NCI-H2029 (cell line): ENCODE measurements at regions not wholly inside any gene's neighbourhood (a gene's known extent, or its start where the extent isn't known, plus 50 kb on each side); places are given as distances from the start of the nearest gene placed in this dataset.

Source experiments
- DNase-seq: peaks from one replicate; lab custom pipeline; 2025; lab: John Stamatoyannopoulos, UW

DNA sequence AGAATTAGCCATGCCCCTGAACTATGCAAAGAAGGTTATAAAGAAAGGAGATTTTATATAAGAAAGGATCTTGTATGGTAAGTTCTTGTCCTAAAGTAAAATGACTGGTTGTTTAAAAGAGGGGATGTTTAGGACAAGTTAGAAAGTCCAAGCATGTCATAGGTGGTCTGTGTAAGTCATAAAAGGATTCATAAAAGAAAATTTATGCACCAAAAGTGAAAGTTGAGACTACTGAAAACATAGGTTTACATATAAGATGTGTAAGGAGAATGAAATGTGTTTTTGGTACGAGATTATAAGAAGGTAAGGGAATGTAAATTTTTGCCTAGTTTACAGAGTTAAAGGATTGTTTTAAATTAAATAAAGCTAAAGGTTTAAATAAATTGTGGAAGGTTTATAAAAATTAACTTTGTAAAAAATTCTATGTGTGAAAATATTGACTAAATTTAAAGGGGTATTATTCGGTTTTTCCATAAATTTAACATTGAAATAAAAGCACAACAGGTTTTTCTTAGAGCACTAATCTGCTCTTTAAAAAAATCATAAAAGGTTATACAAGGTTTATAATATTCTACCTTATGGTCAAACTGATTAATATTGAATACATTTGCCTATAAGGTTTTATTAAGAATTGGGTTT, 93.6 kb upstream of the UST start:
- DNase-seq = no peak

- DNase-seq = no peak
These were observed 89.8 kb upstream of the UST start for GRCh38 chr6:148657048-148657447.

GRCh38 chr6:148658681-148659430, 88.0 kb upstream of the UST start:
- no peak for DNase-seq

DNA sequence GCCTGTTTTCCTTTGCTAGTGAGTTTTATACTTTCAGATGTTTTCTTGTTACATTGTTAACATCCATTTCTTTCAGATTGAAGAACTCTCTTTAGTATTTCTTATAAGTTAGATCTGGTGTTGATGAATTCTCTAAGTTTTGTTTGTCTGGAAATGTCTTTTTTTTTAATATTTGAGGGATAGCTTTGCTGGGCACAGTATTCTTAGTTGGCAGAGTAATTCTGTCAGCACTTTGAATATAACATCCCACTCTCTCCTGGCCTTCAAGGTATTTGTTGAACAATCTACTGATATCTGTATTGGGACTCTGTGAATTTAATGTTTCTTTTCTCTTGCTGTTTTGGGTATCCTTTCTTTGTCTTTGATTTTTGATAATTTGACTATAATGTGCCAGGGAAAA, 79.4 kb upstream of the UST start:
- no peak for DNase-seq

DNA sequence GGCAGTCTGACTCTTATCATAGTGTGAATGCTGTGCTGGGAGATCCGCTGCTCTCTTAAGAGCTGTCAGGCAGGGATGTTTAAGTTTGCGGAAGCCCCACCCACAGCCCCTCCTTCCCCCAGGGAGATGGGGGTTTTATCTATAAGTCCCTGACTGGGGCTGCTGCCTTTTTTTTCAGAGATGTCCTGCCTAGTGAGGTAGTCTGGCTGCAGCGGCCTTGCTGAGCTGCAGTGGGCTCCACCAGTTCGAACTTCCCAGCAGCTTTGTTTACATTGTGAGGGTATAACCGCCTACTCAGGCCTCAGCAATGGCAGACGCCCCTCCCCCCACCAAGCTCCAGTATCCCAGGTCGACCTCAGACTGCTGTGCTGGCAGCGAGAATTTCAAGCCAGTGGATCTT, 75.7 kb upstream of the UST start:
- DNase-seq = no peak

DNA sequence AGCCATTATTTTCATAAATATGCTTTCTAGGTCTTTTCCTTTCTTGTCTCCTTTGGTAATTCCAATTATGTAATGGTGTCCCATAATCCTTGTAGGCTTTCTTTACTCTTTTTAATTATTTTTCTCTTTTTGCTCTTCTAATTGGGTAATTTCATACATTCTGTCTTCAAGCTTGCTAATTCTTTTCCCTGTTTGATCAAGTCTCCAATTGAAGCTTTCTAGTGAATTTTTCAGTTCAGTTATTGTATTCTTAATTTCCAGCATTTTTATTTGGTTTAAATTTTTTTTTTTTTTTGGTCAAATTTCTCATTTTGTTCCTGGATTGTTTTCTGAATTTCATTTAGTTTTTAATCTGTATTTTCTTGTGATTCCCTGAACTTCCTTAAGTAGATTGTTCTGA, 74.9 kb upstream of the UST start:
- DNase-seq = no peak

DNA sequence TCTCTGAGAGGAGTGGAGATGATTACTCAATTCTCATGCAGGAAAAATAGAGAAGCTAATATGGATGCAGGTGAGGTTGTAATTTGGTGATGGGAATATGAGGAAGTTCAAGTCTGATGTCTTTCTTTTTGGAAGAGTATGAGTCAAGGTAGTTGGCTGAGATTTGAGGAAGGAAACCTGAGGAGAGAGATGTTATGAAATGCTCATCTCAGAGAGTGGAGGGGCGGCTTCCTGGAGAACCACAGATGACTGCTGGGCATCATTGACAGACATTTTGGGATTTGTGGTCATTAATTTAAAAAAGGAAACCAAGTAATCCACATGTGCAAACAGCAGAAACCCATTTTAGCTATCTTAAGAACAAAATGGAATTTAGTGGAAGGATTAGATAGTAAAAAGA, 72.5 kb upstream of the UST start:
- DNase-seq = no peak

GRCh38 chr6:148677594-148678476, 69.0 kb upstream of the UST start:
- DNase-seq = no peak

DNA sequence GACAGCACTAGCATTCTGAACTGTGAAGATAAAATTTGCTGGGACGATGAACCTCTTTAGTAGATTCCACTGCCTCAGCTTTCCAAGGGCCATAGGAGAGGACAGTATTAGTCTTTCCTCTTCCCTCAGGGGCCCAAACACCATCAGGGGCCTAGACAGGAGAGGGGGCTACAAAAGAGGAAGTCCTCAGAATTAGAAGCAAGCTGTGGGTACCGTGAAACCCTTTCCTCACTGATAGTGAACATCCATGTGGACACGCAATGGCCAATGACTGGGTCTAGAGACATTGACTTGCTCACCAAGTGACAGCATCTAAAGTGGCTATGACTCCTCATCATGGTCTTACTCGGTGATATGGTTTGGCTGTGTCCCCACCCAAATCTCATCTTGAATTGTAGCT, 68.1 kb upstream of the UST start:
- no peak for DNase-seq

GRCh38 chr6:148681666-148682065, 65.2 kb upstream of the UST start:
- no peak for DNase-seq

- no peak for DNase-seq
These were observed 64.6 kb upstream of the UST start for GRCh38 chr6:148682252-148682651.

DNA sequence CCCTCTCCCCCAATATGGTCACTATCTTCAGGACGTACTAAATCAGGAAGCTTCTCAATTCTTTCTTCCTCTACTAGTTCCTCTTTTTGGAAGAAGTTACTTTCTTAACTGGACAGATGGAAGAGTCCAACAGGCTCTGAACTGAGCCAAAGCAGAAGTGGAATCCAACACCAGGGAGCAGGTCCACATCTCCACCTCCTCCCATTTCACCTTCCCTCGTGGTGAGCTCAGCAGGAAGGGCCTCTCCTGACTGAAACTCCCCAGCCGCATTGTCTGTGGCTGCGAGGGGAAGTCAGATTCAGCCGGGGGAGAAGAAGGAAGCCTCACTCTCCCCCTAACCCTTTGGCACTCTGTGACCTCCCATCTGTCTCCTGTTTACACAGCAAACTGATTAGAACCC, 63.8 kb upstream of the UST start:
- DNase-seq = no peak

DNA sequence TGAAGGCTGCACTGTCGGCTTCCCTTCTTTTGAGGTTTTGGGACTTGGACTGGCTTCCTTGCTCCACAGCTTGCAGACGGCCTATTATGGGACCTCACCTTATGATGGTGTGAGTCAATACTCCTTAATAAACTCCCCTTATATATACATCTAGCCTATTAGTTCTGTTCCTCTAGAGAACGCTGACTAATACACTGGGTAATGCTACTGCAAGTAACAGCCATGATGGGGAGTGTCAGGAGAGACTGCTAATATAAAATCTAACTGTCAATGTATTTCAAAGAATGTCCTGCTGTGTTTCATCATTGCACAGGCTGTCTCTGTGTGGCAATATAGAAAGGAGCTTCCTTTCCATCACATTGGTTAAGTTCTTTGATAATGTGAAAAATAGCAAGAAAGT, 57.7 kb upstream of the UST start:
- no peak for DNase-seq

- no peak for DNase-seq
These were observed 52.8 kb upstream of the UST start for GRCh38 chr6:148693882-148694484.
